Stimulated activated naive CD4-positive, alpha-beta T cell treated with Interleukin-2 at 50 U/mL for 16 hours (primary cell): ENCODE measurements at regions not wholly inside any gene's neighbourhood (a gene's known extent, or its start where the extent isn't known, plus 50 kb on each side); places are given as distances from the start of the nearest gene placed in this dataset.
"Not testable (repeated sequence)": the region's sequence is repeated elsewhere in the genome, so short reads cannot be mapped to it uniquely, and the experiment has no call there.

ENCODE experiments used
- DNase-seq: peaks from one replicate; lab custom pipeline; 2025; lab: John Stamatoyannopoulos, UW

DNA sequence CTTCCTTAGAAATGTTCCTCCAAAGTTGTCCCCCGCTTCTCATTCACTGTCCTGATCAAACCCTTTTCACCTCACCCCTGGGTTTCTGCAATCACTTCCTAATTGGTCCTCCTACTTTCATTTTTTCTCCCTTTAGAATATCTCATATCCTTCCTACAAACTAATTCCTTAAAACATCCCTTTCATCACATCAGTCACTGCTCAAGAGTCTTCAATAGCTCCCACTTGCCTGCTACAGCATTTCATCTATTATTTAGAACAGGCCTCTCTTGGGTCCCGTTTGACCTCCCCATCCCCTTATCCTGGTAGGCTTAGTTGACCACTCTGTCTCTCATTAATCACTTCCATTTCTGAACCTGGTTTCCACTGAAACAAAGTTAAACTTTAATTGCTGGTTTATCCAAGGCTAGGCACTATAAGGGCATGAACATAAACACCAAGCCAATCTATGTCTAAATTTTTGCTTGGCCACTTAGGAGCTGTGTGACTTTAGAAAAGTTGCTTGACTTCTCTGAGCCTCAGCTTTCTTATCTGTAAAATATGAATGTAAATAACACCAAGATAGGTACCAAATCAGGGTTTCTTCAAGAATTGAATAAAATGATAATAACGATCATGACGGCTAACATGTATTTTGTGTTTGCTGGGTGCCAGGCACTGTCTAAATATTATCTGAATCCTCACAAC lies 202.1 kb upstream of the WWC1 start:
- DNase-seq, result no peak

DNA sequence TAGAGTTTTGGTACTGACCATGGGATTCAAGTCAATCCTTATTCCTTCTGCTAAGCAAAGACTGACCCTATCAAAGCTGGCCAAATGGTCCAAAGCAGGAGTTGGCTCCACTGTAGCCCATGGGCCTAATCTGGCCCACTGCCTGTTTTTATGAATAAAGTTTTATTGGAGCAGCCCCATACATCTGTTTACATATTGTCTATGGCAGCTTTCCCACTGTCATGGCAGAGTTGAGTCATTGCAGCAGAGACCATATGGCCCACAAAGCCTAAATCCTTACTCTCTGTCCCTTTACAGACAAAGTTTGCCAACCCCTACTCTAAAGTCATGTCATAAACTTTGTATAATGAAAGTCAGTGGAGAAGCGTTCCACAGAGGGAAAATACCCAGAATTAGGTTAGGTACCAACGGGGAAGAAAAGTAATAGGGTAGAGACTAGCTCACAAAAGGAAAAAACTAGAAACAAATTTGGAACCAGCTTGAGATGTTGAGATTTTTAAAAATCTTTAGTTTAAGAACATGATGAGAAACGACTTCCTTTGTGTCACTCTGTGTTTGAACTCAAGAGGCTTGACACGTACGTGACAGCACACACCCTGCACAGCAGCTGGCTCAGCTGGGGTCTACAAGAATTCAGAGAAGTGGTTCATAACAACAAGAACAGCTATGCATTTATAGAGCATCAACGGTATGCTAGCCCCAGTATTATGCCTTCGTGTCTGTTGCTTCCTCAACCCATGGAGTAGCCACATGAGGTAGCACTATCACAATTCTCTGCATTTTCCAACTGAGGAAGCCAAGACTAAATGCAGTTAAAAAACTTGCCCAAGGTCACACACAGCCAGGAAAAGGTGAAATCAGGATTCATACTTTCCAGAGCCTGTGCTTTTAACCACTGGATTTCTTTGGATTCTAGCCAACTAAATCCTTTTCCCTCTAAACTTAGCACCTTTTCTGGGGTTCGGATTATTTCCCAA lies 198.9 kb upstream of the WWC1 start:
- DNase-seq, result no peak

DNA sequence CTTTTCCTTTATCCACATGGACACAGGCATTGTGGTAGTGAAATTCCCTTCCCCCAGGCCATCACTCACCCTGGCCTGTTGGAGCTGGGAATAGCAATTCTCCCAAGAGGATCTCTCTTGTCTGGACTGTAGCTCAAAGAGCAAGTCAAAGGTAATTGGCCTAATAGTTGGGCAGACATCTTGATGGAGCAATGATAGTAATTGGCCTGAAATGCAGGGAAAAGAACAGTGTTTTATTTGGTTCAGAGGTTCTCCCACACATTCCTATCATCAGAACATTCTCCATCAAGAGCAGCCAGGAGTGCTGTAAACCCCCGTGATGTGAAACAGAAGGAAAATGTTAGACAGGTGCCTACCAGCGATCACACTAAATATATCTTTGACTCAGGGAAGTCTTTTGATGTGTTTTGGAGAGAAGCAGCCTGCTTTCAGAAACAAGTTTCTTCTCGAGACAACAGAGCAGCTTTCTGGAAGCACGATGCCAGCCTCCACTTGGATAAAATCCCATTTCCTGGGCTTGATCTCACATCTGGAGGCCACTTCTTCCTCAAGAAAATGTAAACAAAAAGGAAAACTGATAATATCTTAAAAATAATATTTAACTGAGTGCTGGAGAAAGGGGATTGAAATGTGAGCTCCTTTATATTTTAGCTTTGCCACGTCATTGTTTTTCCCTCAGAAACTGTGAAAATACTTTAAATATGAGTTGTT lies 198.1 kb upstream of the WWC1 start:
- DNase-seq, result no peak

DNA sequence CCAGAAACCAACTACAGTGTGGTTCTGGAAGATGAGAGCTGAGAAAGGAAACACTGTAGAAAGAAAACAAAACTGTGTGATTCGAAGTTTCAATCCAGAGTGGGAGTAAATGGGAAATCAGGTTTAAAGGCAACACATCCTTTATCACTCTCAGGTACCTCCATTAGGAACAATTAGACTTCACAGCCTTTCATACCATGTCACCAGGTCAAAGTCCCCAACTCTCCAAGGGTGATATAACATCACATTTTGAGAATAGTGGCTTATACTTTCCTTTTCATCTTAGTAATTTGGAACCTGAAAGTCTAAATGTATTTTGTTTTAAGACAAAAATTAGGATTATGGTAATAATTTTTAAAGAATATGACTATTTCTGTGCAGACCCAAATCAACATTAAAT lies 194.9 kb upstream of the WWC1 start:
- no peak for DNase-seq

DNA sequence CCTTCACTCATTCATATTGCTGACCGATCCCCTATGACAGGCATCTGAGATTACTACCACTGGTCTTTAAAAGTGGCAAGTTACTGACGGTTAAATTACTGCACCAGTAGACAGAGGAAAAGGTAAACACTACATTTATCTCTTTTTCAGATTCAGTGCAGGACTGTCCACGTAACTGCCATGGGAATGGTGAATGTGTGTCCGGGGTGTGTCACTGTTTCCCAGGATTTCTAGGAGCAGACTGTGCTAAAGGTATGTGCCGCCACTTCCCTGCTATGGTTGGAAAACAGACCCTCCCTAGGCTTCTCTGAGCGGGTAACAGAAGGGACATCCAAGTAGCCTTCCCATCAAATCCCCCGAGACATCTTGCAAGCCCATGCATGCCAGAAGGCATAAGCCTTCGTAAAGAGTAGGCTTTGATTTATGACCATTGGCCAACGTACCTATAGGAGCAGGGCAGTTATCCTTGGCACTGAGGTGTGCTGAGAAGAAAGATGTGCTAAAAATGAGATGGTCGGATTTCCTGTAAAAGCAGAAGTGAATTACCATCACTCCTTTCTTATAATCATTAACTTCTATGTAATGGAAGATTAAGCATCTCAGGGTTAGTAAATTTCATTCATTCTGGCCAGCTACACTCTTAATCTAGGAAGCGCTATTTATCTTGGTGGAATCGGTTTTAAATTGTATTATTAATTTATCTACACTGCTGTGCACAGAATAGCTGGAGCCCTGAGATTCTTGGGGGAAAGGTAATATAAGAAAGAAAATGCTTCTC lies 193.4 kb upstream of the WWC1 start:
- DNase-seq, result no peak

DNA sequence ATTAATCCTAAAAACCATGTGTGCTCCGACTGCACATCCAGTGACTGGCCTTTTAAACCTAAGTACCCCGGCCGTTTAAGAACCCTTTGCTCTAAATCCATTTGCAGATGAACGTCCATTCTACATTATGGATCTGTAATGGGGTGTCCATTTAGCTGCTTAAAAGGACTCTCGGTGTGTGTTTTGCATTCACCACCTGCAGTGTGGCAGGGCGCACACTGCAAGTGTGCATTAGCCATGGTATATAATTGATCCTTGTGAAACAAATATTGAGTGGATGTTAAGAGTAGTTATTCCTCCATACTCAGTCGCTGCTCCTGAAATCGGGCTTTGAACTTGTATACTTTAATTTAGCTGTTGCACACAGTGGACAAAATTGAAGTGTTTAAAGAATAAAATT lies 190.1 kb upstream of the WWC1 start:
- no peak for DNase-seq

DNA sequence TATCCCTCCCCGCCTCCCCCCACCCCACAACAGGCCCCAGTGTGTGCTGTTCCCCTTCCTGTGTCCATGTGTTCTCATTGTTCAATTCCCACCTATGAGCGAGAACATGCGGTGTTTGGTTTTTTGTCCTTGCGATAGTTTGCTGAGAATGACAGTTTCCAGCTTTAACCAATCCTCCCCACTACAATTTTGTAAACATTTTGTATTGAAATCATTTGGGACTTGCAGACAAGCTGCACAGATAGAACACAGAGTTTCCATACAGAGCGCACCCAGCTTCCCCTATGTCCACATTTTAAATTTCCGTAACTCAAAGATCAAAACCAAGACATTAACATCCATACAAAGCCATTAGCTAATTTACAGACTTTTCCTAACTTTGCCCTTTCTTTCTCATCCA lies 188.4 kb upstream of the WWC1 start:
- DNase-seq, result not testable (repeated sequence)

DNA sequence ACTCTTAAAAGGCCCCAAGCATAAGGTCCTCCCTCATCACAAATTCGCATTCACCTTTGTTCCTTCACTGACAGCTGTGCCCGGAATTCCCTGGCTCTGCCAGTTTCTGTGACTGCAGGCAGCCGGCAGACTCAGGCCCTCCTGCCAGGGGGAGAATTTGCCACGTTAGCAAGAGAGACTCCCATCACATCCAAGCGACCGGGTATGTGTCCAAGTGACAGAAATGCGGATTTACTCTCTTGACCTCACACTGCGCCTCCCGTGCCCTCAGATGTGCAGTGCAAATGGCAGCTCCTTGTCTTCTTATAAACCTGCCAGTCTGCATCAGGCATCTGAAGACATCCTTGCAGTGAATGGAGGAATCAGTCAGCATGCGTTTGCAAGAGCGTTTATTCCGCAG lies 187.1 kb upstream of the WWC1 start:
- no peak for DNase-seq

DNA sequence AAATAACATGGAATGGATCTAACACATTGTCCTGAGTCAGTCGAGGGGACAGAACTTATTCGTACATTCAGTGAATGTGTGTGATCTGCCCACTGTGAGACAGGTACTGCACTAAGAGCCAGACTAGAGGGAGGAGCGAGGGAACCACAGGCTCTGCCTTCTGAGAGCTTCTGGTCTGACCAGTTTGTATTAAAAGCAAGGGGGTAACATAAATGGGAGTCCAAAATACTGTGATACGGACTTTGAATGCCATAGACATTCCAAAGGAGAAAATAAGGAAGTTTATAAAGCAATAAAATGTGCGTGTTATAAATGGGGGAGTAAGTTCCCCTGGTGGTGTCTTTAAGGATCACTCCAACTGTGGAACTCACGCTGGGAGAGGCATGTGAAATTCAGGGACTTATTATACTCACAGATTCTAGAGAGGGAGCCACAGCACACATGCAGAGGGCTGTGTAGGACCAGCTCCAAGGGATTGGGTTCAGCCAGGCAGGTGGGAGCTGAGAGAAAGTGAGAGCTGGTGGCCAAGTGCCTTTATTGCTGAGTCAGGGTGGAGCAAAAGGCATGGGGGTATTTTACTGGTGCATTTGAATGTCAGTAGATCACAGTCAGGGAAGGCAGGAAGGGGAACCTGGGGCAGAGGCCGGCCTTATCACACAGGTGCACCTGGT lies 186.5 kb upstream of the WWC1 start:
- DNase-seq, result no peak

DNA sequence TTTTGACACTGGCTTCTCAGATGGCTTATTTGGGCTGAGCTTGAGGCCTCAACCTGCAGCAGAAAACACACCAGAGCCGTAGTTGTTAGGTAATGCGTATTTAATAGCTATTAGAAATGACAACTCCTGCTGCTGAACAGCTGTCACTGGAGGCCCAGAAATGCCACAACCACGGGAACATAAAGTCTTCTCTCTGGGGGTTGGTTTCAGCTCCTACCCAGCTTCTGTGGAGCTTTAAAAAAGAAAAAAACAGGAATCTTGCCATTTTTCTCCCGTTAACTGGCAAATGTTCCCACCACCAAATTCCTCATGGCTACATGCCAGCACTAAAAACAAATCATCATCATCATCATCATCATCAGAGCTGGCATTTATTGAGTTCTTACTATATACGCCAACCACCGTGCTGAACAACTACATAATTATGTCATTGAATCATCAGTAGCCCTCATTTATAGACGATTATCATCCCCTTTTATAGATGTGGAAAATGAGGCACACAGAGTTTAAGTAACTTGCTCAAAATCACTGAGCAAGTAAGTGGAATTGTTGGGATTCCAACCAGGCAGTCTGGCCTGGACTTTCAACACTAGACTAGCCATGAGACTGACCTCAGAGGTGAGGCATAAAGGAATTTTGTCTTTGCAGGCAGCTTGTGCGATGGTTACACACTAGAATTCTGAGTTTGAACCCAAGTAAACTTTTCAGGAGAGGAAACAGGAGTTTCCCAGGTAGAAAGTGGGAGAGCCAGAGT lies 185.3 kb upstream of the WWC1 start:
- DNase-seq, result no peak

DNA sequence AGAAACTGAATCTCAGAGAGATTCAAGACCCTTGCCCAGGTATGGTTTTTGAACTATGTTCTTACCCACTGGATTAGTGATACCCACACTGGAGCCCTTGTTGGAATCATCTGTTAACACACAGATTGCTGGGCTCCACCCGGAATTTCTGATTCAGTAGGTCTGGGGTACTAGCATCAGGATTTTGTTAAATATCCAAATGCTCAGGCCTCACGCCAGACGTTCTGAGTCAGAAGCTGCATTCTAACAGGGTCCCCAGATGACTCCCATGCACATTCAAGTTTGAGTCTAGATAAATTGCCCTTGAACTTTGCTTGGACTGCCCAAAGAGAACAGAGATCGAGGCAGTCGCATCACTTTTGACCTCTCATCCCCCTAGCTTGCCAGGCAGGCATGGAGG lies 182.0 kb upstream of the WWC1 start:
- no peak for DNase-seq

DNA sequence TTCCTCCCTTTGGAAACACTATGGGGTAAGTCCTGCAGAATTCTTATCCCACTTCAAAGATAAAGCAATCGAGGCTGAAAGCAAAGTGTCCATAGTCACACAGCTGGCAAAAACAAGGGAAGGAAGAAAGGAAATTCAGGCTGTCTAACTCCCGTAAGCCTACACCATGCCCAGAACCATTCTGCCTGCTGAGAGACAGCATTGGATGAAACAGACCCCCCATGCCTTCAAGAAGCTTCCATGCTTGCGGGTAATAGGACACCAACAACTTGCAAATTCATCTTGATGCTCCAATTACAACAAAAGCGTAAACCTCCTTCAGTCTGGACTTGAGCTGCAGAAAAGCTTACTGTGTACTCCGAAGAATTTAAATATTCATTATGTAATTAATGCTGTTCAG lies 181.1 kb upstream of the WWC1 start:
- no peak for DNase-seq

DNA sequence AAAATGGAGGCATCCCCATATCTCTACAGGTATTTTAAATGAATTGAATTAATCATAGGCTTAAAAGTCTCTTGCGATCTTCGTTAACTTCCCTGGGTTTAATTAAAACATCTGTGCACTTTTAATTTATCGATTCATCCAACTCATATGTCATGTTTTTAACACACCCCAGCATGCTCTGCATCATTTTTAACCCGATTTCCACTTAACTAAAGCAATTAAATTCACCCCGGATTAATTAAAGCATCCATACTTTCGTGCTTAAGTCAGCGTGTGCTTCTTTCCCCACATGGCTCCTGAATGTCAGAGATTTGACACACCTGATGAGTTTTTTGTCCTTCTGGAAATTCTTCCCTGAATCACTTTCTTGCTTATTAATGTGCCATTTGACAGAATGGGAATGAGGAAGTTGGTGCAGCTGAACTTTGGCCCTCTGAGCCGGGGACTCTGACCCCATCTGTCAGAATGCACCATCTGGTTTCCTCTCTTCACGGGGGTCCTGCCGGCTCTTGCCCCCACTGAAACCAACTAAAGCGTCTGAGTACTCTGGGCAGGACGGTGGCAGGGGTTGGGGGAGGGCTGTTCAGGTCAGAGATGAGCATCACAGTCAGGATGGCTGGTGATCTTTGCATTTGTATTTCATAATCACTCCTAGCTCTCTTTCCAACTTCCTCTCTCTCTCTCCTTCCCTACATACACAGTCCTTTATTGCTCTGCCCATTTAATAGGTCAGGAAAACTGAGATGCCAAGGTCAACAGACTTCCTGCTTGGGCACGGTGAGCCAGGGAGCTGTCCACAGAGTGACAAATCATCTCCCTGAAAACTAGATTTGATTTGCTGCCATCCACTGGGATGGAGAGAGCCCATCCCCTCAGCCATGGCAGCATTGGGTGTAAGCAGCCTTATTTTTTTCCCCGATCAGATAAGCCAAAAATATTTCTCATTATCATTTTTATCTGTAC lies 180.3 kb upstream of the WWC1 start:
- no peak for DNase-seq

DNA sequence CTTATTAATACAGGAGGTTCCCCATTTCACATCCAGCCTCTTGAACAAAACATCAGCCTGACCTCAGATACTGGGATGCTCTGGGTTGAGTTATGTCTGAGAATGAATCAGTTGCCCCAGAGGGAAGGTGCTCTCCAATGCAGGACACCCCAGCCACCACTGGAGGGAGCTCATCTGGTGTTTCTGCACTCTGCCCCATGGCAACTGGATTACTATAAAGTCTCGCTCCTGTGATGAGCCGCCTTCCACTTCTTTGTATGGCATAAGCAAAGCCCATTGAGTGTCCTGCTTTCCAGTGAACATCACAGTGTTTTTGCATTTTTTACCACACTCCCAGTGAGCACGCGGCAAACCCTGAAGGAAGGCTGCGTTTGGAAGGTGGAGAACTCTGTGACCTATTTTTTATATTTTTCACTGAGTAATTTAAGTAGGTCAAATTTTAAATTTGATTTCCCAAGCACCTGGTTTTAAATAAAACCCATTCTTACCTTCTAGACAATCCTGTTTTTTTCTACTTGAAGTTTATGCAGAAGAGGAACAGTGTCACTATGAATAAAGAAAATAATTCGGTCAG lies 176.9 kb upstream of the WWC1 start:
- no peak for DNase-seq

DNA sequence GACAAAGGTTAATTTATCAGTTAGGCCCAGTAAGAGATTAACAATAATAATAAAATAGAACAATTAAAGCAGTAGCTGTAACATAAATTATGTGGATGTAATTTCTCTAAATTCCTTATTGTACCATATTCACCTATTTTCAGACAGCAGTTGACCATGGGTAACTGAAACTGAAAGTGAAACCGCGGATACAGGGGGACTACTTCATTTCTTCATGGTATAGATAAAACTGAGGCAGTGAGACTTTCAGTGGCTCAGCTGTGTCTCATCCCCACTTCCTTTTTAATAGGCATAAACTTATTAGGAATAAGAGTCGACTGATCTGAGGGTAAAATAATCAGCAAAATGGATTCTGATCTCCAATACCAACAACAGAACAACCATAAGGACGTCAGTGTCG lies 174.0 kb upstream of the WWC1 start:
- DNase-seq, result no peak

DNA sequence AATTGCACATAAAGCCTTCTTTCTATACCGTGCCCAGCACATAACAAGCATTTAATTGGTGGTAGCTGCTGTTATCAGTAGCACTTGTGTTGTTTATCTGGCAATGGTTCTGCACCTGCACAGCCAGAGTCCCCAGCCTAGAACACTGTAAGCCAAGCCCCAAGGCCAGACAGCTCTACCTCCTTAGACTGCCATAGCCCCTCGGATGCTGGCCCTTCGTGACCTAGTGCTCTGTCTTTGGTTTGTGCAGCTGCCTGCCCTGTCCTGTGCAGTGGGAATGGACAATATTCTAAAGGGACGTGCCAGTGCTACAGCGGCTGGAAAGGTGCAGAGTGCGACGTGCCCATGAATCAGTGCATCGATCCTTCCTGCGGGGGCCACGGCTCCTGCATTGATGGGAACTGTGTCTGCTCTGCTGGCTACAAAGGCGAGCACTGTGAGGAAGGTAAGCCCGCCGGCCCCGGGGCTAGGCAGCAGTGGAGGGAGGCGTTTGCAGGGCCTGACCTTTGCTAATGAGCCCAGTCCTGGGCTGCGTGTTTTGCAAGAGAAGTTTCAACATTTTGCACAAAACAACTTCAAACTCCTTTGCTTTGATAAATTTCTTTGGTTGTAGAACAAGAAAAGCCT lies 173.3 kb upstream of the WWC1 start:
- no peak for DNase-seq

DNA sequence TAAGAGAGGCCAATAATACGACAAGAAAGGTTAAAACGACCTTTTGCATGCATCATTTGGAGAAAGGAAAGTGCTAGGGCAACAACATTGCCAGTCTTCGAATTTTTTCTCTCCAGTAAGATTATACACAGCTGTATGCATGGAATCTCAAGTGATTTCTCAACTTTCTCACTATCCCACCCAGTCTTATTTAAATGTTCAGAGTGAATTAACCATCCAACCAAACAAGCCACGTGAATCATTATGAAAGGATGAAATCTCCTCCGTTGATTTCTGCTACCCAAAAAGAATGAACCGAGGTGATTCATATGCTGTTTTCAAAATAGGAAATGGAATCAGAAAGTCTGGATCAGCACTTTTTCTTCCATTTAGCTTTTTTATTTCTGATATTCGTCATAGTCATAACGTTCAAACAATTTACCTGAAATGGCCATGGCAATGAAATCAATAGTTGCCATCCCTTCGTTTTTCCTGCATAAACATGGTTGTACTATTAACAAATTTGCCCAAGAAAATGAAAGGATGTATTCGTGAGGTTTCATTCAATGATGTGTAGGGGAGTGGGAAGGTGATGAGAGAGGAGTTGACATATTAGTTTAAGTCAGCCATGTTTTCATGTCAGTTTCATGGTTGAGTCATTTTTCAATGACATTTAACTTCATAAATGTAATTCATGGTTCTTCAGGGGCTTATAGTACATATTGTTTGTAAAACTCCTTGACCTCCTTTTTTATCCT lies 170.9 kb upstream of the WWC1 start:
- DNase-seq, result no peak

DNA sequence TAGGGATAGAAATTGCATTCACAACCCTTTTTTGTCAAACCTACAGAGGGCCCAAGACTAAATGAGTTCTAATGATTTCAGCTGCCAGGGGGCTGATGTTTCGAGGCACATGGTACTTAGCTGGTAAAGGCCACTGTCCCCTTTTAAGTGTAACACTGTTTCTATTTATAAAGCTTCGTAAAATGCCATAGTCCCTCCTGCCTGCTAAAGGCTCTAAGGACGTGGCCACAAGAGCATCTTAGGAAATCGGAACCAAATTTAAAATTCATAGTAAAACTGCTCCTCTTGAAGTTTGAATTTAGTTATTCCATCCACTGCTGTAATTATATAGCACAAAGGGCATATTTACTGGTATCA lies 170.3 kb upstream of the WWC1 start:
- DNase-seq, result no peak
